GM18951 (cell line): ENCODE measurements at regions not wholly inside any gene's neighbourhood (a gene's known extent, or its start where the extent isn't known, plus 50 kb on each side); places are given as distances from the start of the nearest gene placed in this dataset.

Source experiments
- POLR2A ChIP-seq: IDR thresholded peaks from 4 replicates; pipeline ENCODE4 v1.6.1; 2011; ENCODE audit warnings: mild to moderate bottlenecking; ENCODE audit not compliant: insufficient read length, insufficient read depth; ENCODE audit errors: extremely low read depth
- in situ Hi-C: fragments of 300-500 bp; cut with MboI; formaldehyde crosslinking; loops from one replicate; pipeline ENCODE4 v1.12.0; 2022; ENCODE audit warnings: low sequenced_read_pairs, mixed read lengths, inconsistent platforms; ENCODE audit not compliant: unreplicated experiment

- in situ Hi-C loops = no loop called here
- no peak for TF ChIP-seq POLR2A
These were observed 946.8 kb upstream of the SOX9 start for GRCh38 chr17:71173991-71174390.

GRCh38 chr17:71176331-71176730 lies 944.5 kb upstream of the SOX9 start:
- in situ Hi-C loops = no loop called here
- no peak for TF ChIP-seq POLR2A

GRCh38 chr17:71176928-71177443 lies 943.8 kb upstream of the SOX9 start:
- no peak for TF ChIP-seq POLR2A
- in situ Hi-C loops = no loop called here

GRCh38 chr17:71180801-71181385 lies 939.9 kb upstream of the SOX9 start:
- no peak for TF ChIP-seq POLR2A

GRCh38 chr17:71183066-71183660 lies 937.7 kb upstream of the SOX9 start:
- no peak for TF ChIP-seq POLR2A
- in situ Hi-C loops = no loop called here

More at GRCh38 chr17:71180801-71181385, 939.9 kb upstream of the SOX9 start:
- in situ Hi-C loops = no loop called here

- no peak for TF ChIP-seq POLR2A
- in situ Hi-C loops = no loop called here
These were observed 936.1 kb upstream of the SOX9 start for GRCh38 chr17:71184716-71185115.

- in situ Hi-C loops = no loop called here
- no peak for TF ChIP-seq POLR2A
These were observed 933.5 kb upstream of the SOX9 start for GRCh38 chr17:71187145-71187878.

- in situ Hi-C loops = no loop called here
- TF ChIP-seq POLR2A = no peak
These were observed 931.9 kb upstream of the SOX9 start for GRCh38 chr17:71188811-71189492.

- TF ChIP-seq POLR2A = no peak
- in situ Hi-C loops = no loop called here
These were observed 931.4 kb upstream of the SOX9 start for GRCh38 chr17:71189493-71189831.

- in situ Hi-C loops = no loop called here
- TF ChIP-seq POLR2A = no peak
These were observed 928.7 kb upstream of the SOX9 start for GRCh38 chr17:71192039-71192555.

- TF ChIP-seq POLR2A = no peak
- in situ Hi-C loops = no loop called here
These were observed 928.0 kb upstream of the SOX9 start for GRCh38 chr17:71192848-71193247.

- no peak for TF ChIP-seq POLR2A
- in situ Hi-C loops = no loop called here
These were observed 920.2 kb upstream of the SOX9 start for GRCh38 chr17:71200597-71200996.

GRCh38 chr17:71201639-71202038 lies 919.2 kb upstream of the SOX9 start:
- TF ChIP-seq POLR2A = no peak
- in situ Hi-C loops = no loop called here
